Fibroblast of skin of left biceps (primary cell): ENCODE measurements at regions not wholly inside any gene's neighbourhood (a gene's known extent, or its start where the extent isn't known, plus 50 kb on each side); places are given as distances from the start of the nearest gene placed in this dataset.
A peak's percentile ranks its signal among the peaks of the same experiment; 100 is the strongest.

Experiments used
- DNase-seq, 2 experiments: peaks; one replicate each; pipeline ENCODE4 v3.0.0-alpha.2; 2013; ENCODE audit warnings: low read depth in 2 of 2

DNA sequence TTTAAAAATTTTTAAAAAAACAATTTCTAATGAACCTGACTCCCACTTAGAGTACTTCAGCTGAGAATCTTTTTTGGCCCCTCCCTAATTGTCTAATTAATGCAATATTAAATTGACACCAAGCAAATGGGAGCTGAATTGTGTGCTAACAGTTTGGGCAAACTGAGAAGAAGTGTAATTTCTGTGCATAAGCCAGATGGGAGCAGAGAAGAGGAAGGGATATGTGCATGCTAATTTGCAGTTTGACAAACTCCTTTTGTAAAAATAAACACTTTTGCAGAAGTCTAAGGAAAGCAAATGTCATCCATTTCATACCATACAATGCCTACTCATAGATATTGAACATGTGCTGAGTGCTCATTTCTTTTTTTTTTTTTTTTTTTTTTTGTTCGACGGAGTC is 332.0 kb downstream of the CYRIA start:
- DNase-seq = no peak

DNA sequence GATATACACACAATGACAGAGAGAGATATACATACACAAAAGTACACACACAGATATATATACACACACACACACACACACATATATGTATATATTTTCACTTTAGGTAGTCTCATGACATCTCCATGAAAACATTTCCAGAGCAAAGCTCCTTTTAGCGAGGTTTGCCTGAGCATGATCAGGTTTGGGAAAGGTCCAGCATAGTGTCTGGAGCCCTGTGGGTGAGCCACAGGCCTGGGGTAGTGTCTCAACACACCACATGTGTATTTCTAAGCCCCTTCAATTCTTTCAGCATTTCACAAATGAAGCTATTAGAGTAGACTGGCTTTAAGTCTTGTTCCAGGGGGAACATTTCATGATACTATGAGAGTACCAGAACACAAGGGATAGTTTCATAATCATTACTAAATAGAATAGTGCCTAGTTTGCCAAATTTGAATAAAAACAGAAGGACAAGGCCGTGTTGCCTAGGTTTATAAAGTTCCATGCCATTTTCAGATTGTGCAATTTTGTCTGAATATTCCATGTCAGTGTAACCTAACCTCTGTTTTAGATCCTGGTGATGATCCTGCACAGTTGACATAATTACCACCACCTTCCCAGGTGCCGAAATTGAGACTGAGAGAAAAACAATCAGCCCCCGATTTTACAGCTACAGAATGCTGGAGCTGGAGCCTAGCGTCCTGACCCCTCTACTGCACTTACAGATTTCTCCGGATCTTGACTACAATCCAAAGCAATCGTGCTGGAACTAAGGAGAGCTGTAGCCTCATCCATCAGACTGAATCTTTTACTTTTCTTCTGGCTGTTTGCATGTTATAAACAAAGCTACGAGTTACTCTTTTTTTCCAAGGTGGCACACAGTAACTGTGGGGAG is 332.7 kb downstream of the CYRIA start:
- no peak for DNase-seq

DNA sequence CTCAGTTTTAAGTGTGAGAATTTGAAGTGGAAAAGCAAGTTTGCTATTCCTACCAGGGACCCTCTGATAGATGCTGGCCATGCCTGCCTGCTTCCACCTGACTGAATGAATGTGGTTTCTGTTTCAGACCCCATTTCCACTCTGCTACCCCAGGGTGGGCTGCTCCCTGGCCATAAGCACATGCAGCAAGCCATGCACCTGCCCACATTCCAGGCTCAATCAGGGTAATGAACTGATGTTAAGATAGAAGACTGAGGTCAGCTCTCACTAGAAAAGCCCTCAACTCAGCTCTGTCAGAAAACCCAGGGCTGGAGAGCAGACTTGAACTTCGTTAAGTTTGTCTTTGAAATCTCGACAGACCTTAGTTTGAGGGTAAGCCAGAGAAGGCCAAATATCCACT is 333.9 kb downstream of the CYRIA start:
- no peak for DNase-seq

DNA sequence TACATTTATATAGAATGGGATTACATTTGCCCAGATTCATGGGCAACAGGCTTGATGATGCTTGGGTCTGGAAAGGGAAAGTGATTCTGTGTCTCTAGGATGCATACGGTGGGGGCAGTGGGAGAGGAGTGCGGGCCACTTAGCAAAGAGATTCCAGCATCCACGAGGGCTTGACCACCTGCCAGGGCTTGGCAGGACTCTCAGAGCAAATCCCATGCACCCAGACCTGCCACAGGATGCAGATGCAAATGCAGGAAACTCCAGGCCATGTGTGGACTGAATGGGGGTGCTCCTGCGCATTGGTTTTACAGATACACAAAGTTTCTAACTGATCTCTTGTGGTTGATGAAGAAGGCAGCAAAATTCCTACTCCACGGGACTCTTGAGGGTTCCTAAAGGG is 334.7 kb downstream of the CYRIA start:
- DNase-seq = no peak

DNA sequence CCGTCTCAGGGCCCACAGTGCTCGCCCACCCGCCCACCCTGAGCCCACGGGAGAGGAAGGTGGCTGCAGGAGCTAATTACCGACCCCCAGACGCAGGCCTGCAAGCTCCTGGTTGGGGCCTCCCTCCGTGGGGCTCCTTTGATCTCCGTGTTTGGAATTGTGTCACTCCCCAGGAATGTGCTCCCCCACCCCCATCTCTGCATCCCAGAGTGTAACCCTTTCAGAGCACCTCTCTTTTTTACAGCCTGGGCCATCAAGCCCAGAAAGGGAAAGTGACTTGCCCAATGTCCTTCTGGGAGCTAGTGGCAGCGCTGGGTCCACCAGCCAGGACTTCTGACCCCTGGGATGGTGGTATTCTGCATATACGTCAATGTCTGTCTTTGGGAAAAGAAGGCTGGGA is 335.1 kb downstream of the CYRIA start:
- DNase-seq = no peak

DNA sequence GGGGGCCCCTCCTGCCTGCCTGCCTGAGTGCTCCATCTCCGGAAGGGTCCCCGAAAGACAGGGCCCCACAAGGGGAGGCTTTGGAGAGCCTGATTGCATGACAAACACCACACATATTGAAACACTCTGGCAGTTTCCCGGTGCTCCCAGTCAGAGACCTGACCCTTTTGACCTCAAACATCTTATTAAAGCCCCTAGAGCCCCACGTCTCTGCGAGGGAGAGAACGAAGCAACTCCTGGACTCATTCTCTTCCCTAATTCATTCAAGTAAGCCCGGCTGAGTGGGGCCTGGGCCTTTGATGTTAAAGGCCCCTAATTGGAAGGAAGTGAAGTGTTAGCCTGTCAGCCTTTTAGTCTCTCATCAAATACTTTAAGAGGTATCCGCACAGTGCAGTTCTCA is 335.6 kb downstream of the CYRIA start:
- no peak for DNase-seq

DNA sequence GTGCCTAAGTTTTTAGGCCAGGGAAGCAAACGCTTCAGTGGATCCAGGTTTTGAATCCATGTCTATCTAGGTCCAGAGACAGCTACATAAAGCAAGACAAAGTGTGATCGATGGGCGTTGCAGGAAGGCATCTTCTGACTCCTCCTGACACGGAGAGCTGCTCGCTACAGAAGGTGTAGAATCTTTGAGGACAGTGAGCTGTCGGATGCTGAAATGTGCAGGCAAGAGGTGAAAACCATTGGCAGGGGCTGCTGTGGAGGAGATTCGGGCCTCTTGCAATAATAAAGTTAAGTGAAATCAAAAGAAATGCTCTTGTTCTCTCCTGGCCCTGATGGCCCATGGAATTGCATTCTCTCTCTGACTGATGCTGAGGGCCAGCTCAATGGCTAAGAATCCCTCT is 336.2 kb downstream of the CYRIA start:
- DNase-seq = no peak

DNA sequence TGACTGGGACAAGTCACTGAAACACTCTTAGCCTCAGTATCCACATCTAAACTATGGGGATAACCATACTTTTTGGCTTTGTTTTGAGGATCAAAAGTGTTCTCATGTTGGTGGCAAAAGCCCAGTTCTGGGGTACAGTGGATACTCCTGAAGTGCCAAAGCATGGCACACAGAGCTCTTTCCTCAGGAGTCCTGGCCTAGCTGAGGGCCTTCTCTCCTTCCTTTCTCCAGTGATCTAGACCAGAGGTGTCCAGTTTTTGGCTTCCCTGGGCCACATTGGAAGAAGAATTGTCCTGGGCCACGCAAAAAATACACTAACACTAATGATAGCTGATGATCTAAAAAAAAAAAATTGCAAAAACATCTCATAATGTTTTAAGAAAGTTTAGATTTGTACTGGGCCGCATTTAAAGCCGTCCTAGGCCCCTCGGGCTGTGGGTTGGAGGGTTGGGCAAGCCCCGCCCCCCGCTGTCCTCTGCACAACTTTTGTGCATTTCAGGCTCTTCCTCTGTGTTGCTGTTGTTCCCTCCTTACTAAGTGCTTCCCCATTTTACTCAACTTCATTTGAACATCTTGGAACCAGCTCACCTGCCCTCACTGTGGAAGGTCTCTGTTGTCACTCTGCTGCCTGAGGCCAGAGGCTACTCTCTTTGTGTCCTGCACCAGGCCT is 337.0 kb downstream of the CYRIA start:
- DNase-seq = no peak

DNA sequence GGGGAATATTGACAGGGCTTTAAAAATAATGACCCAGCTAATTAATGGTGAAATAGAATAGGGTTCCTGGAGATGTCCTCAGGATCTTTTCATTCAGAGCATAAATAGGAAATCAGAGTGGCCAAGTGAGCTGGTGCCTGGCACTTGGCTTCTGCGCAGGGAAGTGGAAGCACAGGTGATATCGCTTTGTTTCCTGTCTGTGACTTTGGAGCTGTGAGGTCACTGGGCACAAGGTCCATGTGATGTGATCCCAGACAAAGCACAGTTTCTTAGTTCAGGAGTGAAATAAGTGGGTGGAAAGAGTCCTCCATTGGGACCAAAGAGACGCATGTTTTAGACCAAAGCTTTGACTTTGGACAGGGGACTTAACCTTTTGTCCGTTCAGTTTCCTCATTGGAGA is 338.3 kb downstream of the CYRIA start:
- no peak for DNase-seq

DNA sequence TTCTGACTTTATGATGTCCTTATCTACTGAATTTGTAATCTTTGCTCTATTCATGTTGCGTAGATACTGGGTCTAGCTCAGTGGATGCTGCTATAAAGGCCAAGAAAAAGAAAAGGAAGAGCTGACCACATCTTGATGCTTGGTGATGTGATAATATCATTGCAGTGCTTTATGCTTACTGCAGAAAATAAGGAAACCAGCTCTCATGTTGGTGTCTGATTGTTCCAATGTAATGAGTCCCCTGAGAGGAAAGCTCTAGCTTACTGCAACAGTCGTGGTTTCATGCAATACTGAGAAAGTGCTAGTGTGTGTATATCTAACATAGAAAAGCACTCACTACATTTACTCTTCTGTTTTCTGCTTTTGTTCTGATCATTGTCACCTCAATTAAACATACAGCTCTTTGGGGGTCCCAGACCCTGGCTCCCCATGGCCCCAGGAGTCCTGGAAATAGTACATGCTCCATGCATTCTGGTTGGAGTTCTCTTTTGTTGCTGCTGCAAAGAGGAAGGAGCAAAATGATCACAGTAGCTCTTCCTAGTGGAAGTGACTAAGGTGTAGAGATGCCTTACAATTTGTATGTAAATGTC is 338.8 kb downstream of the CYRIA start:
- DNase-seq = no peak

DNA sequence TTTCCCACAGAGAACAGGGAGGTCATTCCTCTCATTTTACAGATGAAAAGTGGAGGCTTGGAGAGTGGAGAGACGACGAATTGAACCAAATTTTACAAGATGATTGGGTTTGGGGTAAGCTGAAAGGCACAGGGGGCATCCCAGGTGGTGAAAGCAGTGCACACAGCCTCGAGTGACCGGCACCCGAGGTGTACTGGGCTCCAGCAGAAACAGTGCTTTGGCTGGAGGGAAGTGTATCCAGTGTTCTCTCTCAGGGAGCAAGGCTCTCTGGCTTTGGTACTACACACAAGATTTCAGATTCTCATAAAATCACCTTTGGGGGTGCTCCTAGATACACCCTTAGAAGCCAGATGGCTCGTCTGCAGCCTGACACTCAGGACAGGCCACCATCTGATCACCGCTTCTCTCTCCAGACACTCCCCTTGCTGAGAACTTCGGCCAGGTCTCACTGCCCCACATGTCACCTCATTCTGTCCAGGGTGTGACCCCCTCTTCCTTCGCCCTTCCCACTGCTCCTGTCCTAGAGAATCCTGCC is 339.6 kb downstream of the CYRIA start:
- DNase-seq = no peak

DNA sequence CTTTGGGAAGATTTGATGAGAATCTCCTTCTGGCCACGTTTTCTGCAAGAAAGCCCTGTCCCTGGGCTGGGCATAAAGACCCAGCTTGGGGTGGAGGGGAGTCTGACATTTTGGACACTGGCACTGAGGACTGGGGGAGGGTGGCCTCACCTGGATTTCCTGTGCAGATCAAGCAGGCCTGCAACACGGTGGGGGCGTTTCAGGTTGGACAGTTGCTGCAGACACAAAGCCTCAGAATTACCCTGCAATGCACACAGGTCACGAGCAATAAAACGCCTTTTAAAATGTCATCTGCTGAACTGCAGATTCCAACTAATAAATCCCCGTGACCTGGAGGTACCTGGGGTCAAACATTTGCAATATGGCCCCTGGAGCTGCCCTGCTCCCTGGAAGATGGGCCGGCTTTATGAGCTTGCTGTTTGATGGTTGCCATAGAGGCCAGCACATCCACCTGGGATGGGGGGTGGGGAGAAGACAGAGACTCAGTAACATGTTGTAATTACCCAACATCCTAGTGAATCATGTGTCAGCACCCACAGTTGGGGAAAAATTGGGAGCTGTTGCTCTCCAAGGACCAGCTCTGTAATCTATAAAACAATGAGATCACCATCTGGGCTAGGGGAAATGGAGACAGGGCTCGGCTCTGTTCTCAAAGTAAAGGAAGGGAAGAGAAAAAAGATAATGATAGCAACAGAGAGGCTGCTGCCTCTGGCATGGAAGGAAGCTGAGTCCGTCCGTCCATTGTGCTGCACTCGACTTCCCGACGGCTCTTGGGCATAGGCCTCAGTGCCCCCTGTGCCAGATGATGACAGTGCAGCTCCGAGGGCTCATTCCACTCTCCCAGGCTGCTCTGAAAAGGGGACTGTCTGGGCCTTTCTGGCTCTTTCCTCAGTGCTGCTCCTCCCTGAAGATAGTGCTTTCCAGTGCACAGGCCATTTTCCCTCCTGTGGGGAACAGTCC is 340.3 kb downstream of the CYRIA start:
- DNase-seq = no peak

DNA sequence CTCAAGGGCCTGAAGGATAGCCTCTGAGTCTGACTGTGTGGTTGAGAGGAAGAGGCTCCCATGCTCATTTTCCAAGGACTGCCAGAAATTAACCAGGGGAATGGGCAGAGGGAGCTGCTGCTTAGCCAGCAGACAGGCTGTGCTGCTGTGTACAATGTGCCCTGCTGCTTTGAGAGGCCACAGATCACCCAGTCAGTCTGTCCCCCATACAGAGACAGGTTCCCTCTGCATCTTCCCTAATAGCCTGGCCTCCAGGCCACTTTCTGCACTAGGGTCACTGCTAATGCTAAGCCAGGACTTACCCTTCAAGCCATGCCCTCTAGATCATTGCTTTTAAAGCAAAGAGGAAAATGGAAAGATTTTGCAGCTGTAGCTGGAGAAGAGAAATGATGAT is 341.1 kb downstream of the CYRIA start:
- DNase-seq = no peak

DNA sequence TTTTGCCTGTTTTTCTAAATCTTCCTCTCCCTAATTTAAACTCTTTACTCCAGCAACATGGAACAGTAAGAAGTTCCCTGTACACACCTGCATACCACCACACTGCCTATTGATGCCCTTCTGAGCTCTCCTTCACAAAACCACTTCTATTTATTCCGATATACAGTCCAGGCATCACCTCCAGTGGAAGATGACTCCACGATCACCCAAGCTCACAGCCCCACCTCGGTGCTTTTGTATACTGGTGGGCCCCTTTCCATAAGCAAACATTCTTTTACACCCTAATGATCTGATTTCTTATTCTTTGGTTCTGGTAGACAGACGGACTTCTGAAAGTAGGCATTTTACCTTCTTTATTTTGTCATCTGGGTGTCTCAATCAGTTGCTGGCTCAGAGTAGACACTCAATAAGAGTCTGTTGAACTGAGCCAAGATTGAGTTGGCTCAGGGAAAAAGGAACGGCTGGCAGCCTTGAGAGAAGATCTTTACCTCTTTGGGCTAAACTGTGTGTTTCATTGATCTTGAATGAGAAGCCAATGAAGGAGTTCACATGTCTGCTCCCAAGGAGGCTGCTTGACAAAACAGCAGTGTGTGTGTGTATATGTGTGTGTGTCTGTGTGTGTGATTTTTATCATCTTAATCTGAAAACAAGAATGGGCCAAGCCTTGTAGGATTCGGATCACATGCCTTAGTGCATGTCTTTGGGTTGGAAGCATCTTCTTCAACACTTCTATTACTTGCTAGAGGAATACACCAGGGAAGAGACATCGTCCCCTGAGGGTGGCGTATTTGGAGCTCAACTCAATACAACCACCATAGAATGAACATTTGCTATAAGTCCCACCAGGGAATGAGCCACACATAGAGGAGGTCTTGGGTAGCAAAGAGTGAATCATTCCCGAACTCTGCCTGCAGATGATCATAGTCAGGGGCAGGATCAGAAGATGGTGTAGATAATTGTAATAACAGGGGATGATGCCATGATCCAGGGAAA is 341.8 kb downstream of the CYRIA start:
- DNase-seq = no peak

DNA sequence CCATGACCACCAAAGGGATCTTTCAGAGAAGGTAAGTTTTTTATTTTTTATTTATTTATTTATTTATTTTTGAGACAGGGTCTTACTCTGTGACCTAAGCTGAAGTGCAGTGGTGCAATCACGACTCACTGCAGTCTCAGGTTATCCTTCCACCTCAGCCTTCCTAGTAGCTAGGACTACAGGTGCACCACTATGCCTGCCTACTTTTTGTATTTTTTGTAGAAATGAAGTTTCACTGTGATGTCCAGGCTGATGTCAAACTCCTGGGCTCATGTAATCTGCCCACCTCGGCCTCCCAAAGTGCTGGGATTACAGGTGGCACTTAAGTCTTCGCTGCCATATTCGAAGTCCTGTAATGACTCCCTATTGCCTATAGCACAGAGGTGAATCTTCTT is 342.5 kb downstream of the CYRIA start:
- no peak for DNase-seq

DNA sequence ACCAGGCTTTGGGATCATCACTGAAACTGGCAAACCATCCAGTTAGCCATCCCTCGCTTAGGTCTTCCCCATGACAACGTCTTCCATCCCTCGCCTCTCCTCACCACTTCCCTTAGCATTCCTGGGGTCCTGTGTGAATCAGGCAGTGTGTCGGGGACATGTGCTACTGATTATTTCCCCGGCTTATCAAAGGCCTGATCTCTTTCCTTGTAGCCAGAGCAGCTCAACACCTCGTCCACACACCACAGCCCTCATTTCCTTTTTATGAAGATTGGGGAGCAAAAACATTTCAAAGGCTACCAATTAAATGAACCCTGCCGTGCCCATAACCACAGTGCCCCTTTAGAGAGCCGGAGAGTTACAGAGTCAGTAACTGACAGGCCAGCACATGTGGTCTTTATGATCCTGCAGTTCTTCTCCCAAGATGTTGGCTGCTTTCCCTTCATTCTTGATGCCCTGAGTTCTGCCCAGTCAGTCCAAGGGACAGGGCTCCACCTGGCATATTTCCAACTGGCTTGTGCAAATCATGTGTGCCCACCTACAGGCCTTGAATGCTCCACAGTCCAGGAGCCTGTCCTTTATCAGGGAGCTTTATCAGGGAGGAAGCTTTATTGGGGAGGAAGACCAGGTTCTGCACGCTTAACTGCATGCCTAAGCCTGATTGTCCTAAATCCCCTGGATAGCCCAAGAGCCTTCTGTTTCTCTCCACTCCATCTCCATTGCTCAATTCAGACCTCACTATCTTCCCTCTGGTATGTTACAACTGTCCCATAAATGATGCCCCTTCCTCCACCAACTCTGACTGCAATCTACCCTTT is 343.1 kb downstream of the CYRIA start:
- peak in 1 of 2 experiments; percentile 7 for DNase-seq

DNA sequence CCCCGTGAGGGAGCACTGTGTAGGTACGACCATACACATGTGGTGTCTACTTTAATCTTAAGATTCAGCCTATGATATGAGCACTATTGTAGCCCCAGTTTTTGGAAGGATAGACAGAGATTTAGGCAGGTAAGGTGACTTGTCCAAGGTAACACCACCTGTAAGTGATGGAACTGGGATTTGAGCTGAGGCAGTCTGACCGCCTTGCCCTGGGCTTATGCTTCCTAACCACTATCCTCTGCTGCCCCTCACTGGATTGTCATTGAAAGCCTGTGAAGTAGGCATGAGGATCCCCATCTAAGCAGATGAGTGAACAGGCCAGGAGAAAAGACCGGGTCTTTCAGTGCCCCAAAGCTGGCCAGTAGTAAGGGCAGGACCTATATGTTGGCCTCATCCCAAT is 343.8 kb downstream of the CYRIA start:
- no peak for DNase-seq

DNA sequence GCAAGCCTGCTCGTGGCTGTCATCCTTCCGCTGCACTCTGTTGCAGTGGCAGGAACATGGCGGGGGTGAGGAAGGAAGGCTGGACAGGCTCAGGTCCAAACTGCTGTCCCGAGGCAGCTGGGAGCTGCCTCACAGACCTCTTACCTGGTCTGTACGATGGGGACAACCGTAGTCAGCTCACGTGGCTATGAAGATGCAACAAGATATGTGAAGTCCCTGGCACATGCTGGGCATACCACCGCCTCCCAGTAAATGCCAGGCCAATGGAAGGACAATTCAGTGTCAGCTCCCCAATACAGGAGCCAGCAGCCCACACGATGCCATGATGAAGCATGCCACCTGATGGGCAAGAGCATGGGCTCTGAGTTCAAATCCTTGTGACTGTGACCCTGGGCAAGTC is 344.4 kb downstream of the CYRIA start:
- DNase-seq = no peak

DNA sequence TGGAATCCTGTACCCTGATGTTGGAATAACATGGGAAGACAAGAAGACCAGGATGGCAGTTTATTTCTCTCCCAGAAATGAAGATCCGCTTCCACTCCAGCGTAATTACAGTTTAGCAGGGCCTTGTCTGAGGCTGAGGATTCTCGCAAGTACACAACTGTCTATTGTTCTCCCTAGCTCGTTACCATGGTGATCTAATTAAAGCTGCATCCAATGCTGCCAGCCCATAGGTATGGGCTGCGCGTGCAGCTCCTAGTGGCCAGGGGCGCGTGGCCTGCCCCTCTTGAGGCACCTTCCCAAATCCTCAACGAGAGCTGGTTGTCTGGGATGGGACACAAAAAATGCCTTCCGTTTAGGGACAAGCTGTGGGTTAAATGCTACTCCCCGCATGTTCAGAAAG is 344.9 kb downstream of the CYRIA start:
- no peak for DNase-seq
